H54 (cell line): ENCODE measurements at regions not wholly inside any gene's neighbourhood (a gene's known extent, or its start where the extent isn't known, plus 50 kb on each side); places are given as distances from the start of the nearest gene placed in this dataset.
A peak's percentile ranks its signal among the peaks of the same experiment; 100 is the strongest.

Experiments
- DNase-seq: peaks from one replicate; pipeline ENCODE4 v3.0.0; 2011; ENCODE audit warnings: low spot score, mixed read lengths; ENCODE audit not compliant: insufficient read length
- FAIRE-seq: peaks from 3 replicates; lab custom pipeline; 2011; peaks lifted over from hg19 to GRCh38; lab: Jason Lieb, UNC
- POLR2A ChIP-seq: IDR thresholded peaks from 2 replicates; pipeline ENCODE4 v1.6.1; 2011; ENCODE audit warnings: low read depth, mild to moderate bottlenecking, low read length

GRCh38 chrX:19172741-19173140, 50.5 kb upstream of the ADGRG2 start:
- FAIRE-seq: no peak
- no peak for DNase-seq
- no peak for TF ChIP-seq POLR2A

DNA sequence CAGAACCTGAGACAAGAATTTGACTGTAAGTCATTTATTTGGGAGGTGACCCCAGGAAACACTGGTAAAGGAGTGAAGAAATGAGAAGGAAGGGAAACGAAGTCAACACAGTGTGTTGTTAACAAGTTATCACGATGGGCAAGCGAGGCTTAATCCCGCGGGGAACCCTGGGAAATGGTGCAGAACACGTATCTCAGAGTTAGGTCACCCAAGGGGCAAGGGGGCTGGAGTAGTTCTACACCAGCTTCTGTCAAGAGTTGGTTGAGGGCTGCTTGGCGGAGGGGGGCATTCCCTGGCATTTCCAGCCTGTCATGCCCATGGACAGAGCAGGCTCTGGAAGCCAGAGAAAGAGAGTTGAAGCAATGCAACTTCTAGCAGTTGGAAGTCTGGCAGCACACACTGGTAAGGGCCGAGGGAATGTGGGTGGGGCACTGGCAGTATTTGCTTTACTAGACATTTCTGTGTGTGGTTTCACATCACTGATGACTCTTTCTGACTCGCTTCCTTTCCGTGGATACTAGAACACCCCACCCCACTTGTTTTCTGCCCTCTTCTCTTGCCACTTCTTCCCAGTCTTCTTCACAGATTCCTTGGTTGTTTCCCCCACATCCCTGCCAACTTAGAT, 52.2 kb upstream of the ADGRG2 start:
- TF ChIP-seq POLR2A: no peak
- DNase-seq (peak; percentile 13), FAIRE-seq (no peak)

GRCh38 chrX:19176901-19177630, 54.8 kb upstream of the ADGRG2 start:
- FAIRE-seq: no peak
- no peak for TF ChIP-seq POLR2A
- DNase-seq: no peak

GRCh38 chrX:19177721-19178120, 55.5 kb upstream of the ADGRG2 start:
- TF ChIP-seq POLR2A: no peak
- DNase-seq (no peak), FAIRE-seq (no peak)

DNA sequence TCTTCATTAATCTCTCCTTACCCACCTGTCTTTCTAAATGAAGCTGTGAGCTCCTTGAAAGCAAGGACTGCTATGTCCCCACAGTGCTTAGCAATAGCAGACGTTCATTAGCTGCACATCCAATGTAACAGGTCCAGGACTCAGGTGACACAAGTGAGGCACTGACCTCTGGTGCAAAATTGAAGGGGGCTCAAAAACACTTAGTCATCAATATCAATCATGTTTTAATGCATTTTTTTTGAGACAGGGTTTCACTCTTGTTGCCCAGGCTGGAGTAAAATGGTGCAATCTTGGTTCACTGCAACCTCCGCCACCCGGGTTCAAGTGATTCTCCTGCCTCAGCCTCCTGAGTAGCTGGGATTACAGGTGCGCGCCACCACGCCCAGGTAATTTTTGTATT, 56.1 kb upstream of the ADGRG2 start:
- FAIRE-seq (no peak), DNase-seq (no peak)
- TF ChIP-seq POLR2A: no peak

GRCh38 chrX:19179389-19179788, 57.1 kb upstream of the ADGRG2 start:
- TF ChIP-seq POLR2A: no peak
- FAIRE-seq: no peak
- no peak for DNase-seq

GRCh38 chrX:19181345-19181744, 59.1 kb upstream of the ADGRG2 start:
- no peak for DNase-seq
- no peak for TF ChIP-seq POLR2A
- no peak for FAIRE-seq

DNA sequence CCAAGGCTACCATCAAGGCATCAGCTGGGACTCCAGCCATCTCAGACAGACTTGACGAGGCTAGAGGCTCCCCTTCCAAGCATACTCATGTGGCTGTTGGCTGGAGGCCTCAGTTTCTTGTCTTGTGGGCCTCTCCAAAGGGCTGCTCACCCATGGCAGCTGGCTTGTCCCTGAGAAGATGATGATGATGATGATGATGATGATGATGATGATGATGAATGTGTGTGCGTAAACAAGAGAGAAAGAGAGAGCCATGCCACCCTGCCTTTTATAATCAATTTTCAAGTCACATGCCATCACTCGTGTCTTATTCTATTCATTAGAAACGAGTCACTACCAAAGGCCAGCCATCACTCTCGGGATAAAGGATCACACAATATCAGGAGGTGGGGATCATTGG, 60.5 kb upstream of the ADGRG2 start:
- DNase-seq: no peak
- TF ChIP-seq POLR2A: no peak
- FAIRE-seq: no peak

- DNase-seq: no peak
- FAIRE-seq: no peak
- TF ChIP-seq POLR2A: no peak
Observed at GRCh38 chrX:19183761-19184477, 61.7 kb upstream of the ADGRG2 start.

DNA sequence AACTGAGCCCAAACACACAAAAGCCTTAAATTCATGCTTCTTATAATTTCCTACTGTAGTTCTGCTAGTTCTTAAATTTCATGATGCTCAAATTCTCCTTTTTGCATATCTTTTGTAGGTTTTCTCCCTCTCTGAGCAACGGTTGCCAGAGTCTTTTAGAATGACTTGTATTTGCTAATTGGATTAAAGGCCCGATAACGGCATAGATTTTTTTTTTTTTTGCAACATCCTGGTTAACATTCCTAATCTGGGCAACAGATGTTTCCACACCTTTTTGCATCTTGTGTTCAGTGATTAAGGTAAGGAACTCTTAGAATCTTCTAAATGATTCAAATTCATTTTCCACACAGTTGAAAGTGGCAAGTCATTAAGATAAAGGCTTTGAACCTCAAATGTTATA, 66.3 kb upstream of the ADGRG2 start:
- FAIRE-seq (no peak), DNase-seq (no peak)
- no peak for TF ChIP-seq POLR2A

GRCh38 chrX:19190902-19191301, 68.6 kb upstream of the ADGRG2 start:
- TF ChIP-seq POLR2A: no peak
- DNase-seq (no peak), FAIRE-seq (no peak)

DNA sequence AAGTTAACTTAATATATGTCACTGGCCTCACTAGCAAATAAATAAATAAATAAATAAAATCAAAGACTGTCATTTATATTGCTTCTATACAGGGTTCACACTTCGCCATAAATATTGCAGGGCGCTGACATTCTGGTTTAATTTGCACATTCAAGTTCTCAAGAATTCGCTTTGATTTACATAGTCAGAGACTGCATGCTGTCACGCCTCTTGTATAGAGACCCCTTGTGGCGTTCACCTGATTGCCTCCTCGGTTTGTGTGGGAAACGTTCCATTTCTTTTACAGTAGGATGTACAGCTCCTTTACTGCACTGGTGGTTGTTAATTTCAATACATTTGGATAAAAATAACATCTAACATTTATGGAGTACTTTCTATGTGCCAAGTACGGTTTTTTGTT, 71.3 kb upstream of the ADGRG2 start:
- FAIRE-seq (no peak), DNase-seq (no peak)
- no peak for TF ChIP-seq POLR2A

DNA sequence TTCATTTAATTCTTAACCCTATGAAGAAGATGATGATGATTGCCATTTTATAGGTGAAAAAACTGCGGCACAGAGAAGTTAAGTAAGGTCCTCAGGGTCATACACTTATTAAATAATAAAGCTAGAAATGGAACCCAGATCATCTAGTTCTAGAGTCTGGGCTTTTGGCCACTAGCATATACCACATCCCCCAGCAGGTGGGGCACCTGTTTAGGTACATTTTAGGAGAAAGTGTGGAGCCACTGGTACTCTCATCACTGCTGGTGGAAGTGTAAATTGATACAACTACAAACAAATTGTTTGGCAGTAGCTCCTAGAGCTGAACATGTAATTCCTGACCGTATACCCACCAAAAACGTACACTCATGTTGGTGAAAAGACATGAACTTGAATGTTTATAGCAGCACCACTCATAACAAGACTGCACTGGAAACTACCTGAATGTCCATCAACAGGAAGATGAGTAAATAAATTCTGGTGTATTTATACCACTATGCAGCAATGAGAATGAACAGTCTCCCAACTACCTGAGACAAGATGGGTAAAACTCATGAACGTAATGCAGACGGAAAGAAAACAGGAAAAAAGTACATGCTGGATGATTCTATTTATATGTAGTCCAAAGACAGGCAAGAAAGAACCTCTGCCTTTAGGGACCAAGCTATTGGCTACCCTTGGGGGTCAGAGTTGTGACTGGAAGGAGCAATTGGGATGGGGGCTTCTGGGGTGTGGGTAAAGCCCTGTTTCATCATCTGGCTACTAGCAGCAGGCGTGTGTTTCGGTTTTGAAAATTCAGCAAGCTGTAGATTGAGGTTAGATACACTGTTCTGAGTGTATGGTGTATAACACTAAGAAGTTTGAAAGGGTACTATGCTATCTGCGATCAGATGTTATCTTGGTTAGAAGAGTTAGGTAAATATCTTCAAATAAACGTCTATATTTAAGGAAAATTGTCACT, 72.3 kb upstream of the ADGRG2 start:
- FAIRE-seq (no peak), DNase-seq (no peak)
- no peak for TF ChIP-seq POLR2A

DNA sequence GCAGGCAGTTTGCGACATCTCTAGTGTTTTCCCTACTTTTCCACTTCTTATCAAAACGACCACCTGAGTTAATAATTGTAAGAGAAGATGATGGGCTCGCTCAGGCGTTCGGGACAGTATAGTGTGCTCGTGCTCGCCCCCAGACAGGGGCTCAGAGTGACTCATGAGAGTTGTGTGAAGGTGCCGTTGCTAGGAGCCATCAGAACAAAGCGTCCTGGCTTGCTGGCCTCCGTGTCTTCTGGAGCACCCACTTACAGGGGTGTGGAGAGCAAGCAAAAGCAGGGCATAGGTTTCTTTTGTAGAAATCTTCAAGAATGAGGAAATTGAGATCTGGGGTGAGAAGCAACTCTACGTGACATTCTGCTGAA, 73.0 kb upstream of the ADGRG2 start:
- TF ChIP-seq POLR2A: no peak
- FAIRE-seq (no peak), DNase-seq (no peak)
